ENCODE measurements at regions not wholly inside any gene's neighbourhood (a gene's known extent, or its start where the extent isn't known, plus 50 kb on each side); places are given as distances from the start of the nearest gene placed in this dataset.

DNA sequence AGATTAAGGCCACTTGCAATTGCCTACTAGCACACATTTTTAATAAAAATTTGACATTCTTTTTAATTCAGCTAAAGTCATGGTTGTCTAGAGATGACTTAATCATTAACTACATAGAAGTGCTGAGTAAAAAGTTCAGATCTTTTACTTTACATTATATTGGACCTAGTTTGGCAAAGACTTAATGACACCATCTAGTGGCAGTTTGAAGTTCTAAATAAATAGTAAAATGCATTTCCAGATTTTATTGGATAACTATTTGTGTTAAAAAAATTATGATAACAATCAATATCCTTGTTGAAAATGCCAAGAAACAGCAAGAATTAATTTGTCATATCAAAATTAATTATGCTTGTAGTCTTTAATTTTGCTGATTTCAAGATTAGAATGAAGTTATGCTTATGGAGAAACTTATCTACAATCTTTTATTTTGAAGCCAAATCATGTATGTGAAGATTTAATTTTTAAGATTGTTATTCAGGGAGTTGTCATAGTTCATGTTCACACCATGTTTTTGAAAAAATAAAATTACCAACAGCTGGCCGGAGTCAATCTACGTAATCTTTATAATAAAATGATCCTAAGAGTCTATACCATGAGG, 69.6 kb upstream of the PJA2 start:
- no peak for TF ChIP-seq EZH2 (IDR thresholded peaks at IDR 0.05; ENCODE audit: borderline replicate concordance, low read depth, low read length, poor library complexity, severe bottlenecking)
- TF ChIP-seq, protein P1, sequence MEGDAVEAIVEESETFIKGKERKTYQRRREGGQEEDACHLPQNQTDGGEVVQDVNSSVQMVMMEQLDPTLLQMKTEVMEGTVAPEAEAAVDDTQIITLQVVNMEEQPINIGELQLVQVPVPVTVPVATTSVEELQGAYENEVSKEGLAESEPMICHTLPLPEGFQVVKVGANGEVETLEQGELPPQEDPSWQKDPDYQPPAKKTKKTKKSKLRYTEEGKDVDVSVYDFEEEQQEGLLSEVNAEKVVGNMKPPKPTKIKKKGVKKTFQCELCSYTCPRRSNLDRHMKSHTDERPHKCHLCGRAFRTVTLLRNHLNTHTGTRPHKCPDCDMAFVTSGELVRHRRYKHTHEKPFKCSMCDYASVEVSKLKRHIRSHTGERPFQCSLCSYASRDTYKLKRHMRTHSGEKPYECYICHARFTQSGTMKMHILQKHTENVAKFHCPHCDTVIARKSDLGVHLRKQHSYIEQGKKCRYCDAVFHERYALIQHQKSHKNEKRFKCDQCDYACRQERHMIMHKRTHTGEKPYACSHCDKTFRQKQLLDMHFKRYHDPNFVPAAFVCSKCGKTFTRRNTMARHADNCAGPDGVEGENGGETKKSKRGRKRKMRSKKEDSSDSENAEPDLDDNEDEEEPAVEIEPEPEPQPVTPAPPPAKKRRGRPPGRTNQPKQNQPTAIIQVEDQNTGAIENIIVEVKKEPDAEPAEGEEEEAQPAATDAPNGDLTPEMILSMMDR (conservative IDR thresholded peaks at IDR 0.05; ENCODE audit: low read depth, low read length) = peak; percentile 68
- DNase-seq (ENCODE audit: low spot score) = peak; percentile 60
- no TSS peak for BruUV-seq (replicated peaks)
- H3K4me1 ChIP-seq (ENCODE audit: insufficient read depth, low read length, poor library complexity, severe bottlenecking) = peaks cover 23% of the 10 kb centered on the region
- CTCF ChIA-PET = no interaction called here
- no peak overlapping the region for H3K4me3 ChIP-seq (ENCODE audit: low read depth, low read length, poor library complexity, severe bottlenecking)
- POLR2A ChIA-PET (ENCODE audit: low non-redundant PET) = no interaction called here
- intact Hi-C loops (cut with micrococcal nuclease; ENCODE audit: unreplicated experiment) = loop anchor here (2.0 to 10.0 kb wide), 3 partner anchors 555 to 837 kb away; no protein-coding TSS in a partner anchor
- H3K36me3 ChIP-seq (ENCODE audit: insufficient read depth, low read length, poor library complexity, severe bottlenecking) = no peaks in the 10 kb centered on the region
- no peaks in the 10 kb centered on the region for H3K27me3 ChIP-seq (replicated peaks; ENCODE audit: insufficient read depth, low read depth, low read length, poor library complexity)
- no peaks in the 10 kb centered on the region for H3K9me3 ChIP-seq (ENCODE audit: low read depth, low read length, poor library complexity, severe bottlenecking)
- no peak overlapping the region for H3K27ac ChIP-seq (ENCODE audit: low read depth, low read length, poor library complexity, severe bottlenecking)

DNA sequence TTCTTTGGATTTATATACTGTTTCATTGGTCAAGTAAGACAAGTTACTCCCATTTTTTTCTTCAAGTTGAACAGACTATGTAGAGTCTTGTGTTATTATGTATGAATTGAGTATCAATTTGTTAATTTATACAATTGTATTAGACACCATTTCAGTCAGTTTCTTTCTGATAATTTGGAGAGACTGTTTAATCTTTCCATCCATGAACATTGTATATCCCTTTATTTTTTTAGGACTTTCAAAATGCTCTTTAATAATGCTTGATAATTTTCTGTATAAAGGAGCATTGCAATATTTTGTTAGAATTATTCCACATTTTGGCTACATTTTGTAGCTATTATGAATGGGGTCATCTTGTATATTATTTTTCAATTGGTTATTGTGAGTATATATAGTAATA, 69.1 kb upstream of the PJA2 start:
- Histone ChIP-seq H3K27ac (ENCODE audit: low read depth, low read length, poor library complexity, severe bottlenecking) (no peak overlapping the region), H3K9me3 (ENCODE audit: low read depth, low read length, poor library complexity, severe bottlenecking) (no peaks in the 10 kb centered on the region), H3K4me1 (ENCODE audit: insufficient read depth, low read length, poor library complexity, severe bottlenecking) (peaks cover 18% of the 10 kb centered on the region), H3K36me3 (ENCODE audit: insufficient read depth, low read length, poor library complexity, severe bottlenecking) (no peaks in the 10 kb centered on the region), H3K4me3 (ENCODE audit: low read depth, low read length, poor library complexity, severe bottlenecking) (no peak overlapping the region), H3K27me3 (replicated peaks; ENCODE audit: insufficient read depth, low read depth, low read length, poor library complexity) (no peaks in the 10 kb centered on the region)
- intact Hi-C loops (cut with micrococcal nuclease; ENCODE audit: unreplicated experiment) = loop anchor here (2.0 to 10.0 kb wide), 3 partner anchors 554 to 836 kb away; no protein-coding TSS in a partner anchor
- no peak for DNase-seq (ENCODE audit: low spot score)
- ChIA-PET POLR2A (ENCODE audit: low non-redundant PET) (no interaction called here), CTCF (no interaction called here)
- no peak for TF ChIP-seq EZH2 (IDR thresholded peaks at IDR 0.05; ENCODE audit: borderline replicate concordance, low read depth, low read length, poor library complexity, severe bottlenecking)
- TF ChIP-seq, protein P1 (conservative IDR thresholded peaks at IDR 0.05; ENCODE audit: low read depth, low read length) = no peak
- no TSS peak for BruUV-seq (replicated peaks)

DNA sequence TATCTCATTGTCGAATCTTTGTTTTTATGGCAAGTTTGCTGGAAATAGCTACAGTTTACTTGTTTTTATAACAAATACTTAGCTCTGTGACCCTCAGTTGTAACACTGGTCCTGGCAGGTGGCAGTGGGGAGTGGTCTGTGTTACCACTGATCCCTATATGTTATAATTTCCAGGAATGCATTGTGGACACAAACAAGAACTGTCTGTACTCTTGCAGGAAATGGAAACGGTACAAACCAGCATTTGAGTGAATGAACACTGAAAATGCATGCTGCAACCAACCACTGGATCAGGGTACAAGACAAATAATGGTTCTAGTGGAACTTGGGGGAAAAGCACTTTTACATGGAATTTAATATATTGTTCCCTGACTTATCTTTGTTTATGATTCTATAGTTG, 66.5 kb upstream of the PJA2 start:
- ChIA-PET CTCF (no interaction called here), POLR2A (ENCODE audit: low non-redundant PET) (no interaction called here)
- TF ChIP-seq EZH2 (IDR thresholded peaks at IDR 0.05; ENCODE audit: borderline replicate concordance, low read depth, low read length, poor library complexity, severe bottlenecking) = no peak
- TF ChIP-seq, protein P1 (conservative IDR thresholded peaks at IDR 0.05; ENCODE audit: low read depth, low read length) = no peak
- Histone ChIP-seq H3K27ac (ENCODE audit: low read depth, low read length, poor library complexity, severe bottlenecking) (no peak overlapping the region), H3K9me3 (ENCODE audit: low read depth, low read length, poor library complexity, severe bottlenecking) (no peaks in the 10 kb centered on the region), H3K27me3 (replicated peaks; ENCODE audit: insufficient read depth, low read depth, low read length, poor library complexity) (no peaks in the 10 kb centered on the region), H3K4me3 (ENCODE audit: low read depth, low read length, poor library complexity, severe bottlenecking) (no peak overlapping the region), H3K36me3 (ENCODE audit: insufficient read depth, low read length, poor library complexity, severe bottlenecking) (no peaks in the 10 kb centered on the region), H3K4me1 (ENCODE audit: insufficient read depth, low read length, poor library complexity, severe bottlenecking) (peaks cover 4% of the 10 kb centered on the region)
- DNase-seq (ENCODE audit: low spot score) = no peak
- intact Hi-C loops (cut with micrococcal nuclease; ENCODE audit: unreplicated experiment) = loop anchor here (5.0 to 10.0 kb wide), 2 partner anchors 551 to 794 kb away; no protein-coding TSS in a partner anchor
- no TSS peak for BruUV-seq (replicated peaks)
